MCF 10A (cell line): ENCODE measurements at regions not wholly inside any gene's neighbourhood (a gene's known extent, or its start where the extent isn't known, plus 50 kb on each side); places are given as distances from the start of the nearest gene placed in this dataset.
"Not testable (repeated sequence)": the region's sequence is repeated elsewhere in the genome, so short reads cannot be mapped to it uniquely, and the experiment has no call there.

Source experiments
- BruUV-seq: library from RNA; stranded (reverse); fragments of 400-500 nt; replicated peaks from 2 replicates; lab custom pipeline; 2021; lab: Mats Ljungman, UMichigan
- CTCF ChIA-PET: fragments of 300-600 bp; sonication (Branson Sonifier 250); formaldehyde crosslinking; extraction: SDS; loops from one replicate; lab custom pipeline; 2021; ENCODE audit warnings: antibody characterized with exemption, inconsistent platforms; lab: Yijun Ruan, JAX
- POLR2A ChIA-PET: fragments of 300-600, 350-650 bp; sonication (Branson Sonifier 250); formaldehyde crosslinking; extraction: SDS; loops from one replicate; lab custom pipeline; 2020; ENCODE audit warnings: antibody characterized with exemption, inconsistent platforms; lab: Yijun Ruan, JAX
- DNase-seq: peaks from one replicate; pipeline ENCODE4 v3.0.0-alpha.2; 2018; ENCODE audit not compliant: unreplicated experiment
- H3K27ac Mint-ChIP-seq: one replicate; pipeline ENCODE4 v1.8.0; 2022; ENCODE audit warnings: mild to moderate bottlenecking, low read depth, mixed read lengths; ENCODE audit not compliant: unreplicated experiment
- H3K27me3 Mint-ChIP-seq: one replicate; pipeline ENCODE4 v1.8.0; 2022; ENCODE audit warnings: mixed read lengths; ENCODE audit not compliant: insufficient read depth, unreplicated experiment
- H3K36me3 Mint-ChIP-seq: one replicate; pipeline ENCODE4 v1.8.0; 2022; ENCODE audit warnings: mild to moderate bottlenecking, moderate library complexity, mixed read lengths; ENCODE audit not compliant: insufficient read depth, unreplicated experiment
- H3K4me1 Mint-ChIP-seq: one replicate; pipeline ENCODE4 v1.8.0; 2022; ENCODE audit warnings: mixed read lengths; ENCODE audit not compliant: insufficient read depth, unreplicated experiment
- H3K4me3 Mint-ChIP-seq: one replicate; pipeline ENCODE4 v1.8.0; 2022; ENCODE audit warnings: mild to moderate bottlenecking, moderate library complexity, mixed read lengths; ENCODE audit not compliant: unreplicated experiment
- H3K9me3 Mint-ChIP-seq: one replicate; pipeline ENCODE4 v1.8.0; 2022; ENCODE audit warnings: mixed read lengths; ENCODE audit not compliant: unreplicated experiment
- intact Hi-C: fragments of 100-400 bp; cut with micrococcal nuclease; formaldehyde crosslinking; loops from 2 replicates; pipeline ENCODE4 v1.14.1; 2022
- TF ChIP-seq, protein P1 (sequence below): fragments of 200-600 bp; IDR thresholded peaks from one replicate; pipeline ENCODE4 v1.8.0; 2022; ENCODE audit warnings: antibody characterized with exemption, mild to moderate bottlenecking; ENCODE audit not compliant: unreplicated experiment

DNA sequence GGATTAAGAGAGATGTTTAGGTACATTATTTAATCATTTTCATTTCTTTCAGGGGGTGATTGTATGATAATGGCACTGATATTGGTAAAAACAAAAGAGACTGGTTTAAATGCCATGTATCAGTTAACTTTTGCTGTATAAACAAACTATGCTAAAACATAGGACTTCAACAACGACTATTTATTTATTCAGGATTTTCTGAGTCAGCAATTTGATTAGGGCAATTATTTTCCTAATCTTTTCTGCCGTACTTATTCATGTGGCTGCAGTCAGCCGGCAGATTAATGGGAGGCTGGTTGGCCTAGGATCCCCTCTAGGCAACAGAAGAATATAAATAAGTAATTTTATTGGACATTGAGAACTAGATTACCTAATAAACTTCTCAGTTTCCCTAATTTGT is 661.7 kb upstream of the RAG2 start:
- TF ChIP-seq, protein P1, sequence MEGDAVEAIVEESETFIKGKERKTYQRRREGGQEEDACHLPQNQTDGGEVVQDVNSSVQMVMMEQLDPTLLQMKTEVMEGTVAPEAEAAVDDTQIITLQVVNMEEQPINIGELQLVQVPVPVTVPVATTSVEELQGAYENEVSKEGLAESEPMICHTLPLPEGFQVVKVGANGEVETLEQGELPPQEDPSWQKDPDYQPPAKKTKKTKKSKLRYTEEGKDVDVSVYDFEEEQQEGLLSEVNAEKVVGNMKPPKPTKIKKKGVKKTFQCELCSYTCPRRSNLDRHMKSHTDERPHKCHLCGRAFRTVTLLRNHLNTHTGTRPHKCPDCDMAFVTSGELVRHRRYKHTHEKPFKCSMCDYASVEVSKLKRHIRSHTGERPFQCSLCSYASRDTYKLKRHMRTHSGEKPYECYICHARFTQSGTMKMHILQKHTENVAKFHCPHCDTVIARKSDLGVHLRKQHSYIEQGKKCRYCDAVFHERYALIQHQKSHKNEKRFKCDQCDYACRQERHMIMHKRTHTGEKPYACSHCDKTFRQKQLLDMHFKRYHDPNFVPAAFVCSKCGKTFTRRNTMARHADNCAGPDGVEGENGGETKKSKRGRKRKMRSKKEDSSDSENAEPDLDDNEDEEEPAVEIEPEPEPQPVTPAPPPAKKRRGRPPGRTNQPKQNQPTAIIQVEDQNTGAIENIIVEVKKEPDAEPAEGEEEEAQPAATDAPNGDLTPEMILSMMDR = no peak
- intact Hi-C loops = no loop called here
- no TSS peak for BruUV-seq
- POLR2A ChIA-PET = interaction anchor here (0.6 kb wide), 1 partner anchor 88 kb away, joined by 4 read pairs; no protein-coding TSS in a partner anchor
- Mint-ChIP-seq H3K36me3 (no peaks in the 10 kb centered on the region), H3K9me3 (no peaks in the 10 kb centered on the region), H3K4me3 (no peak overlapping the region), H3K27me3 (no peaks in the 10 kb centered on the region), H3K4me1 (peaks cover 9% of the 10 kb centered on the region), H3K27ac (no peak overlapping the region)
- CTCF ChIA-PET = interaction anchor here (0.6 kb wide), 1 partner anchor 1565 kb away, joined by 4 read pairs; no protein-coding TSS in a partner anchor
- no peak for DNase-seq

DNA sequence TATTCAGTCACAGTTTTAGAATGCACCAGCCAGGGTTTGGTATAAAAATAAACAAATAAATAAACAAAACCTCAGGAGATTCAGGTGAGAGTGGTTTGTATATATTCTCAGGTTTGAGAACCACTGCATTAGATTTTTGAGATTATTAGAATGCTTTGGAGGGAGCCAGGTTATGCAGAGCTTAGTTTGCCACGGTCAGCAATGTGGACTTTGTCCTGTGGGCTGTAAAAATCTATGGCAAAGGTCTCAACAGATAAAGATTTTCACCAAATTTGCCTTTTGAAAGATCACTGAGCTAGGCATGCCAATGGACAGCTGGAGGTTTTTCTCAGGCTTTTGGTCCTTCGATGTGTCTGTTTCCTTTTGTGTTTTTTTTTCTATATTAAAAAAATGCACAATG is 650.1 kb upstream of the RAG2 start:
- TF ChIP-seq, protein P1 = no peak
- Mint-ChIP-seq H3K4me1 (no peaks in the 10 kb centered on the region), H3K27me3 (no peaks in the 10 kb centered on the region), H3K36me3 (no peaks in the 10 kb centered on the region), H3K4me3 (no peak overlapping the region), H3K9me3 (peaks cover 8% of the 10 kb centered on the region), H3K27ac (no peak overlapping the region)
- POLR2A ChIA-PET = interaction anchor here (0.9 kb wide), 1 partner anchor 19 kb away, joined by 3 read pairs; no protein-coding TSS in a partner anchor
- CTCF ChIA-PET = no interaction called here
- intact Hi-C loops = no loop called here
- DNase-seq = no peak
- BruUV-seq = no TSS peak

DNA sequence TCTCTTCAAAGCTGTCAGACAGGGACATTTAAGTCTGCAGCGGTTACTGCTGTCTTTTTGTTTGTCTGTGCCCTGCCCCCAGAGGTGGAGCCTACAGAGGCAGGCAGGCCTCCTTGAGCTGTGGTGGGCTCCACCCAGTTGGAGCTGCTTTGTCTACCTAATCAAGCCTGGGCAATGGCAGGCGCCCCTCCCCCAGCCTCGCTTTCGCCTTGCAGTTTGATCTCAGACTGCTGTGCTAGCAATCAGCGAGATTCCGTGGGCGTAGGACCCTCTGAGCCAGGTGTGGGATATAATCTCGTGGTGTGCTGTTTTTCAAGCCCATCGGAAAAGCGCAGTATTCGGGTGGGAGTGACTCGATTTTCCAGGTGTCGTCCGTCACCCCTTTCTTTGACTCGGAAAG is 648.1 kb upstream of the RAG2 start:
- intact Hi-C loops, H3K4me3 Mint-ChIP-seq, BruUV-seq, H3K27ac Mint-ChIP-seq, H3K36me3 Mint-ChIP-seq, POLR2A ChIA-PET, DNase-seq, H3K4me1 Mint-ChIP-seq, H3K9me3 Mint-ChIP-seq, H3K27me3 Mint-ChIP-seq: not testable (repeated sequence)
- CTCF ChIA-PET = interaction anchor here (0.6 kb wide), 1 partner anchor 43 kb away, joined by 3 read pairs; no protein-coding TSS in a partner anchor

DNA sequence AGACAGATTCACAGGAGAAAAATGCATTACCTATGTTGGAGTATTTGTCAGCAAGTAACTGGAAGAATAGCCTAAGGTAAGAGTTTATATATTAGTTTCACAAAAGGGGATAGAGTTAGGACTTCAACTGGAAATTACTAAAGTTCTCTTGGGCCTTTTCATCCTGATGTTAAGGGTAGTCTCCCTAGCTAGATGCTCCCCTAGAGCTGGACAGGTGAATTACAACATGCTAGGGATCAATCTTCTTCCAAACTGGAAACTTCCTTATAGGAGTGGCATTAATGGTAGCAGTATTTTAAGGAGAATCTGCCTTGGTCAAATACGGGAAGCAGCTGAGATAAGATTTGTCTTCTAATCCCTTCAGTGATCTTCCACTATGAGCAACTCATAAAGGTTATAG is 632.8 kb upstream of the RAG2 start:
- Mint-ChIP-seq H3K4me1 (peaks cover 4% of the 10 kb centered on the region), H3K27me3 (no peaks in the 10 kb centered on the region), H3K9me3 (no peaks in the 10 kb centered on the region), H3K4me3 (no peak overlapping the region), H3K27ac (no peak overlapping the region), H3K36me3 (no peaks in the 10 kb centered on the region)
- TF ChIP-seq, protein P1 = peak; percentile 12
- ChIA-PET CTCF (no interaction called here), POLR2A (interaction anchor here (0.7 kb wide), 1 partner anchor 1967 kb away, joined by 3 read pairs; no protein-coding TSS in a partner anchor)
- no TSS peak for BruUV-seq
- intact Hi-C loops = no loop called here
- peak; percentile 13 for DNase-seq
